GM19438 (cell line): ENCODE measurements at regions not wholly inside any gene's neighbourhood (a gene's known extent, or its start where the extent isn't known, plus 50 kb on each side); places are given as distances from the start of the nearest gene placed in this dataset.
"Not testable (repeated sequence)": the region's sequence is repeated elsewhere in the genome, so short reads cannot be mapped to it uniquely, and the experiment has no call there.

ENCODE experiments used
- ATAC-seq: cut with Tn5 transposase; IDR thresholded peaks from one replicate; pipeline ENCODE4 v1.9.1; 2021; ENCODE audit warnings: low read depth; ENCODE audit not compliant: unreplicated experiment

GRCh38 chr4:129968778-129969177 lies 872.8 kb downstream of the C4orf33 start:
- no peak for ATAC-seq

DNA sequence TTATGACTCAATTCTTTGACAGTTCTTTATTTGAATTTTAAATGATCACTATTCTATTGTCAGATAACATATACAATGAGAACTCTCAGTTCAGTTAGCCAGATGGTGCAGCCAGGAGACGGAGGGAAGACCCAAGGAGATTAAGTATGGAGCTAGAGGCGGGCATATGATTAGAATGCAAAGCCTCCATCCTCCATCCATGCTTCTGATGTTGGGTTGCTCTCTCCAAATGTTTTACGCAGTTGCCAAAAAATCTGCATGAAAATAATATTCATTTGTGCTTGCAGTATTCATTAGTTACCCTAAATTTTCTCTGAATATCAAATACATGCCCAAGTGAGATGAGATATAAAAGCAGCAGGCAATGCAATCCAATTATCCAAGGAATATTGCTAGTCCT lies 874.8 kb downstream of the C4orf33 start:
- no peak for ATAC-seq

GRCh38 chr4:129971419-129971818 lies 875.5 kb downstream of the C4orf33 start:
- ATAC-seq: no peak

DNA sequence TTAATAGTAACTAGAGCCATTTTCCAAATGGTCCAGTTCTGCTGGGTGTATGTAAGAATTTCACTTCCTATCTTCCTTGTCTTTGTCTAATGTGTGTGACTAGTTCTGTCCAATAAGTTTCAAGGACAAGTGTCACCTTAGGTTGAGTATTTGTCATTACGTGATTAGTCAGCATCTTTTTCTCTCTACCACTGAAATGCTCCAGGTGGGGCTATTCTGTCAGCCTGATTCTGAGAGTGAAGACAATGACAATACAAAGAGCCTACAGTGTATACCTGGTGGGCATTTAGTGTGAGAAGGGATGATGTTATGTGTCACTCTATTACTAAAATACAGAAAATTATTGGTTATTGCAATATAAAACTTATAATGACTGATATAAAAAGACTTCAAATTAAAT lies 876.3 kb downstream of the C4orf33 start:
- ATAC-seq: no peak

GRCh38 chr4:129974730-129975129 lies 878.8 kb downstream of the C4orf33 start:
- no peak for ATAC-seq

- ATAC-seq: no peak
These were observed 882.4 kb downstream of the C4orf33 start for GRCh38 chr4:129978315-129978714.

GRCh38 chr4:129988957-129989356 lies 893.0 kb downstream of the C4orf33 start:
- ATAC-seq: no peak

- peak; percentile 94 for ATAC-seq
These were observed 898.8 kb downstream of the C4orf33 start for GRCh38 chr4:129994715-129995114.

- no peak for ATAC-seq
These were observed 902.6 kb downstream of the C4orf33 start for GRCh38 chr4:129998436-129999150.

GRCh38 chr4:129999156-129999555 lies 903.2 kb downstream of the C4orf33 start:
- ATAC-seq: no peak

GRCh38 chr4:130008461-130008860 lies 912.5 kb downstream of the C4orf33 start:
- no peak for ATAC-seq

DNA sequence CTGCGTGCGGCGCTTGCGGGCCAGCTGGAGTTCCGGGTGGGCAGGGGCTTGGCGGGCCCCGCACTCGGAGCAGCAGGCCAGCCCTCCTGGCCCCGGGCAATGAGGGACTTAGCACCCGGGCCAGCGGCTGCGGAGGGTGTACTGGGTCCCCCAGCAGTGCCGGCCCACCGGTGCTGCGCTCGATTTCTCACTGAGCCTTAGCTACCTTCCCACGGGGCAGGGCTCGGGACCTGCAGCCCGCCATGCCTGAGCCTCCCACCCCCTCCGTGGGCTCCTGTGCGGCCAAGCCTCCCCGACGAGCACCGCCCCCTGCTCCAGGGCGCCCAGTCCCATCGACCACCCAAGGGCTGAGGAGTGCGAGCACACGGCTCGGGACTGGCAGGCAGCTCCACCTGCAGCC lies 916.9 kb downstream of the C4orf33 start:
- not testable (repeated sequence) for ATAC-seq

DNA sequence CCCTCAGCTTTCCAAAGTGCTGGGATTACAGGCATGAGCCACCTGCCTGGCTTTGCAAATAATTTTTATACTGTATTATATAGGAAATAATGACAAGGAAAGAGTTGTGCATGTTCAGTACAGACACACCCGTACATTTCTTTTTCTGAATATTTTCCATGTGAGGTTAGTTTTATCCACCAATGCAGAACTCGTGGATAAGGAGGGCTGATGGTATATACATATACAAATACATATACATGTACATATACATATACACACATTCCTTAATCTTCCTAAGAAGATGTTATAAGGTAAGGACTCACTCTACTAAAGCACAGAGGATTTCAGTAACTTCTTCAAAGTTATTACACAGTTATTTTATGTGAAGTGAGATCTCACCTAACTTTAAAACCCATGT lies 925.8 kb downstream of the C4orf33 start:
- no peak for ATAC-seq

DNA sequence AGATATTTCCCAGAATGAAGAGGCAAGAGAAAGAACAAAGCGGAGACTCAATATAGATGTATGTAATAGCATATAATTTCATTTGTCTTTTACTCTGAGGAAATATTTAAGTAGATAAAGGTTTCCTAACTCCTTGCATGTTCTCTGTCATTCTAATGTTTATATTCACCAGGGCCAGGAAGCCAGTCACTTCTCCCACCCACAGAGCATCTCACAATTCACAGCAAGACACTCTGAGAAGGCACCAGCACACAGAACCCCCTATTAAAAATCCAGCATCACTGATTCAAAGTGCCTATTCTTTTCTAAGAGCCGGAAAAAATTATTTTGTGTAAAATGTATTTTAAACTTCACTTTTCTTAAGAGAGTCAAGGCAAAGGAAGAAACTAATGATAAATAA lies 927.1 kb downstream of the C4orf33 start:
- no peak for ATAC-seq

- no peak for ATAC-seq
These were observed 929.7 kb downstream of the C4orf33 start for GRCh38 chr4:130025701-130026100.

DNA sequence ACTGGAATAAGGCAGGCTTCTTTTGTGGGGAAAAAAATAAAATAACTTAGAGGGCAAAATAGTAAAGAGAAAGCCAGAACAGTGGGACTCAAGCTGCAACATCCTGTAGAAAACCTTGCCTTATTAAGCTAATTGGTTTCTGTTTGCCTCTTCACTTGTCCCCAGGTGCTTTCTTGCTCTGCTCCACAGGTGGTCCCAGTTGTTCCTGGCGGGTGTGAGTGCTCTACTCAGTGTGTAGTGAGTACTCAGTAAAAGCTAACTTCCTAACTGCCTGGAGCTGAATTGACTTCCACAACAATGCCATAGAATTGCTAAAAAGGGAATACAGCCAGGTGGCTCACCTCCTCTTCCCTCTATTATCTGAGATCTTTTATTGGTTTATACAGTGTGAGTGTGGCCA lies 930.2 kb downstream of the C4orf33 start:
- ATAC-seq: no peak

DNA sequence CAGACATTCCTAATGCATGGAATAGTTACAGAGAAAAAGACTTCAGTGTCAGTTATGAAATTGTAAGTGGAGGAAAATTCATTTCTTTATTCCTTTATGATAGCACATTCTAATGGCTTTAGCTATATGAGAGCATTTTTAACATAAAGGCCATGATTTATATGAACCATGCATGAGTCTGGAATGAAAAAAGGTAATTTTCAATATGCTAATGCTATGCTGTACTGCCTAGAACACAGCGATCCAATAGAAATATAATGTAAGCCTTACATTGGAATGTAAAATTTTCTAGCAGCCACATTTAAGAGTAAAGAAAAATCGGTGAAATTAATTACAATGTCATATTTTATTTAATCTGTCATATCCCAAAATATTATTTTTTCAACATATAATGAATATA lies 932.0 kb downstream of the C4orf33 start:
- no peak for ATAC-seq

DNA sequence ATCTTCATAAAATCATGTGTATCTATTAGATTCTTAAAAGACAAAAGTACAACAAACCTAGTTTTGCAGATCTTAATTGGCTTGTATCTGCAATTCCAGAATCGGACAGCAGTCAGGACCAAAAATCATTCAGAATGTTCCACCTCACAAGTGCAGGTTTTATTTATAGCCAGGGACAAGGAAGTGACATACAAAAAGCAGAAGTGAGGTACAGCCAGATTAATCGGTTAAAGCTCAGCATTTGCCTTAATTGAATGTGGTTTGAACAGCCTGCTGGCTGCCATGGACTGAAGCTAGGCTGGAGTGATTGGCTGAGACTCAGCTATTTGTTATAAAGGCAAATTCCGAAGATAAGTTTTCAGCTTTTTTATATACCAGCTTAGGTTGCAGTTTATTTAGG lies 932.6 kb downstream of the C4orf33 start:
- peak; percentile 83 for ATAC-seq

- ATAC-seq: no peak
These were observed 933.5 kb downstream of the C4orf33 start for GRCh38 chr4:130029442-130029841.

DNA sequence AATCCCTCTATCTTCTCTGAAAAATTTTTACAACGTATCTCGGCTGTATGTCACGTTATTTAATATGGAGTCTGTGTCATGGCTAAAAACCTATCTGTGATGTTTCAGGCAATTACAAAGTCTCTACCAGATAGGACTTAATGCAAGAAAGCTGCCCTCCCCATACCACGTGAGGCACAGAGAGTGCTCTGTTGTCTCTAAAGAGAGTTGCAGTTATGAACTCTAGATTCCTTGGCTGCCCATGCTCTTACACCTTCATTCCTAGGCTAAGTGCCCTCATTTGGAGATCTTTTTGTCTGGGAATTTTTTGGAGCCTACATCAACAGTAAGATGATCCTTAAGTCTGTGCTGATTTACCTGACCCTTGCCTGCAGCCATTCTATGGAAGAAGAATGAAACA lies 935.9 kb downstream of the C4orf33 start:
- ATAC-seq: no peak

DNA sequence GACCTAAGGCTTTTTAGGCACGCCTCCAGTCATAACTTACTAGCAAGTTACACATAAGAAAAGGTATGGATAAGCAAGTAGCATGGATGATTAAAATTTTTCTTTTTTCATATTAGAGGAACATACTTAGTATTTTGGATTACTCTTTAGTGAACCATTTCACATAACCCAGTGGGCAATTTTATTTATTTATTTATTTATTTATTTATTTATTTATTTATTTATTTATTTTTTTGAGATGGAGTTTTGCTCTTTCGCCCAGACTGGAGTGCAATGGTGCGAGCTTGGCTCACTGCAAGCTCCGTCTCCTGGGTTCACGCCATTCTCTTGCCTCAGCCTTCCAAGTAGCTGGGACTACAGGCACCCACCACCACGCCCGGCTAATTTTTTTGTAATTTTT lies 937.7 kb downstream of the C4orf33 start:
- not testable (repeated sequence) for ATAC-seq

- no peak for ATAC-seq
These were observed 938.9 kb downstream of the C4orf33 start for GRCh38 chr4:130034876-130035275.

GRCh38 chr4:130035391-130035790 lies 939.4 kb downstream of the C4orf33 start:
- ATAC-seq: no peak
